Spleen (tissue), 7 donors: ENCODE measurements at regions not wholly inside any gene's neighbourhood (a gene's known extent, or its start where the extent isn't known, plus 50 kb on each side); places are given as distances from the start of the nearest gene placed in this dataset.

Source experiments
- CTCF ChIP-seq, 11 experiments: fragments of 200-600 bp in 7 of 11; fragments of 450-650 bp in 4 of 11; sonication (generic) in 4 of 11; IDR thresholded peaks in 8 of 11; conservative IDR thresholded peaks in 3 of 11; 1 replicate in 7 of 11; 2 replicates in 4 of 11; pipeline versions ENCODE4 v1.4.0 to v1.8.0; 2016 to 2021; ENCODE audit warnings: antibody characterized with exemption in 11 of 11, inconsistent platforms in 4 of 11, mild to moderate bottlenecking in 1 of 11
- POLR2A ChIP-seq, 3 donors: fragments of 450-650 bp; IDR thresholded peaks; one replicate each; pipeline ENCODE4 v1.5.1; 2017; ENCODE audit warnings: antibody characterized with exemption in 3 of 3, mild to moderate bottlenecking in 1 of 3
- donor health status: DM: no; HTN: no; CAD: no; lungs with moderate emphysema.
- donor health status: DM: no; HTN: no; CAD: no.
- donor health status: DM: no; HTN: no; CAD: no.

GRCh38 chr3:25143356-25144025 lies 284.6 kb upstream of the RARB start:
- TF ChIP-seq CTCF (IDR thresholded peaks at IDR 0.05 in 8 of 11, conservative IDR thresholded peaks at IDR 0.05 in 3 of 11) = no peak
- TF ChIP-seq POLR2A (IDR thresholded peaks at IDR 0.05) = no peak
